ENCODE measurements at regions not wholly inside any gene's neighbourhood (a gene's known extent, or its start where the extent isn't known, plus 50 kb on each side); places are given as distances from the start of the nearest gene placed in this dataset.

DNA sequence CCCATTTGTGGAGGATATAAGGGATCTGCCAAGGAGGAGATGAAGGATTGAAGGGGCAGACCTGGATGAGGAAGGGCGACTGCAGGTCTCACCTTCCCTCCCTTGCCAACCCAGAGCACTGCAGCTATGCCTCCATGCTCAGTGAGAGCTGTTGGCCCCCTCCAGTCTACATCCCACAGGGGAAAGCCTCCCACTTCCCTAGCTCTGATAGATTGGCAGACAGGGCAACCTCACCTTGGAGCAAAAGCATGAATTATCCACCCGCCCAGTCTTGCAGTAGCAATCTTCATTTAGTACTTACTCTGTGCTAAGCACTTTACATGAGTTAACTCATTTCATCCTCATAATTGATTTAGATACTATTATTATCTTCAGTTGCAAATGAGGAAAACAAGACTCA is 70.4 kb upstream of the SMNDC1 start:
- DNase-seq: no peak

DNA sequence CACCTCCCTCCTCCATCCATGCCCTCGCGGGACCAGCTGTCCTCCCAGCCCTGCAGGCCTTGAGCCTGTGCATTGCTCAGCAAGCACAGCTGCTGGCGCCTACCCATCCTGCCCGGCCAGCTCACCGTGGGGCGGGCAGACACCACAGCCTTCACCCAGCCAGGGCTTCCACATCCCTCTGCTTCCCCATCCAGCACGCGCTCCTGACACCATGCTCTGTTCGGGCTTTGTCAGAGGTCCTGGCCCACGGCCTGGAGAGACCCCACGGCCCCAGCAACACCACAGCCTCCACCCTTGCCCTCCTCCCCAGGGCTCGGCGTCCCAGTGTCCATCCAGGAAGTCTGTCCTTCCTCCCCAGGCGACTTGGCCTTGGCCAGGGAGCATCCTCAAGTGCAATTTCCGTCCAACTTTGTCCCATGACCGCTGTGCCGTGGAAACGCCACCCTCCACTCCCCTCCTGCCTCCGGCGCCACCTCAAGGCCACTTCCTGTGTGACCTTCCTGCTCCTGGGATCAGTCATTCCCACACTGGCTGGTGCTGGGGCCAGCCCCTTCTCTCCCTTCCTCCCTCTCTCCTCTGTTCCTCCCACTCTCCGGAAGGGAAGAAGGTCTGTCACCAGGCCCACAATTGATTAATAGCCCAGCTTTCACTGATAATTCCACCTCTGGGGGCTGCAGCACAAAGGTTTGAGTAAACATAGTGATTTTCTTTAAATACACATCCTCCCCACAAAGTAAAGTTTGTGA is 71.5 kb upstream of the SMNDC1 start:
- DNase-seq: no peak

DNA sequence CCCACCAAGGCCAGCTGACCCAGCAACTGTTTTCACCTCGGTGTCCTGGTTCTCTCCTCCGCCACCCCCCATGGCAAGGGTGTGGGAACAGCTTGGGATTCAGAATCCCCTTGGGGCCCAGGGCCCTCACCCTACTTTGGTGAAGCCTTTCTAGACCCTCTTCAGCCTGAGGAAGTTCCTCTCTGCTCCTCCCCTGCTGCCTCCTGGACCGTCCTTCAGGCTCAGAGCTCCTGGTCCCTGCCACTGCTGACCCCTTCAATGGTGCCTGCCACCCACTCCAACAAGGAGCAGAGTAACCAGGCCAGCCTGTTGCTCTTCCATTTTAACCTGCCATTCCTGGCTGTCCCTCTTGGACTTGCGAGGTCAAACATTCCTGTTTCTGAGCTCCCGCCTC is 72.0 kb upstream of the SMNDC1 start:
- no peak for DNase-seq

DNA sequence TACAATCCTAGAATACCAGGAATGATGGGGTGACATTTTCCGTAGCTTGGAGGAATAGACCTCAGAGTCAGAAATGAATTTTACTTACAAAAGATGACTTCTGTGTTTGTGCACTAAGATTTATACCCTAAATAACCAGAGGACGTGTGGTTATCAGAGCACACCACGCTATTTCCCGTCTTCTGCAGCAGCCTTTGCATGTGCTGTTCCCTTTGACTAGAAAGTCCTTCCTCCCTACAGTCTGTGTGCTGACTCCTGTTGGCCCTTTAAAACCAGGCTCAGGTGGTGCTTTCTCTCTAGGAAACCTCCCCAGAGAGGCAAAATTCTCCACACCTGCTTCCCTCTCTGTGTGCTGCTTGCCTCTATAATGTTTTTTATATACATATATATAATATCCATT is 73.3 kb upstream of the SMNDC1 start:
- no peak for DNase-seq

DNA sequence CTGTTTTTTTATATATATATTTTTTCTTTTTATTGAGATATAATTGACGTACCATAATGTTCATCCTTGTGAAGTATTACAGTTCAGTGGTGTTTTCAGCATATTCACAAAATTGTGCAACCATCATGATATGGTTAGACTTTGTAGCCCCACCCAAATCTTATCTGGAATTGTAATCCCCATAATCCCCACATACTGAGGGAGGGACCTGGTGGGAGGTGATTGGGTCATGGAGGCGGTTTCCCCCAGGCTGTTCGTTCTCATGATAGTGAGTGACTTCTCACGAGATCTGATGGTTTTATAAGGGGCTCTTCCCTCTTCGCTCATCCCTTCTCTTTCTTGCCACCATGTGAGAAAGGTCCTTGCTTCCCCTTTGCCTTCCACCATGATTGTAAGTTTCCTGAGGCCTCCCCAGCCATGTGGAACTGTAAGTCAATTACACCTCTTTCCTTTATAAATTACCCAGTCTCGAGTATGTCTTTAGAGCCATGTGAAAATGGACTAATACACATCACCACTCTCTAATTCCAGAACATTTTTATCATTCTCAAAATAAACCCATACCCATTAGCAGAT is 73.9 kb upstream of the SMNDC1 start:
- no peak for DNase-seq

DNA sequence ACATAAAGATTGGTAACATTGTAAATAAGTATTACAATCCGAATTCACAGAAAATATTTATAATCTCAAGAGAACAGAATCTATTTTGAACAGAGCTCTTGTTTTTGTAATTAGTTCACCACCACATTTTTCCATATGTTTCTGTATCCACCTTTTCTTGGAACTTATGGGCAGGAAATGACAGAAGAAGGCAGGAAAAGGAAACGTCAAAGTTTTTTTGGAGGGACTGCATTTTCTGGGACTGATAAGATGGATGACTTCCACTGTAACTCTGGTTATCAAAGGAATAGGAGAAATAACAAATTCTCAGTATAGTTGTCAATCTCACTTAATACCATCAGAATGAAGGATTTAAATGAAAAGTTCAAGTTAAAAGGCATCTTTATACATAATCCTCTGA is 75.1 kb upstream of the SMNDC1 start:
- DNase-seq: no peak

DNA sequence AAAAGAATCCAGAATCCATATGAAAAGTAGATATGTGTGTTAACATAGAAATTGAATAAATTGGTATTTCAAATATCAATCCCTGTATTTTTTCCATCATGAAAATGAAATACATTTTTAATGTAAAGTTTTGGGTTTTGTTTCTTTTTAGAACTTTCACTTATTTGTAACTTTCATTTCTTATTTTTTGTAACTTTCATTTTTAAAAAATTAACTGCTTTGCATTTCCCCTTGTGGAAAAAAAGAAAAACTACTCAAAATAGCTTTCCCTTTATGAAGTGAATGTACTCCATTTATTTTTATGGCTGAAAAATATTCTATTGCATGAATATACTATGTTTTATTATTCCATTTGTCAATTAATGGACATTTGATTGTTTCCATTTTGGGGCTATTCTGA is 75.6 kb upstream of the SMNDC1 start:
- no peak for DNase-seq

DNA sequence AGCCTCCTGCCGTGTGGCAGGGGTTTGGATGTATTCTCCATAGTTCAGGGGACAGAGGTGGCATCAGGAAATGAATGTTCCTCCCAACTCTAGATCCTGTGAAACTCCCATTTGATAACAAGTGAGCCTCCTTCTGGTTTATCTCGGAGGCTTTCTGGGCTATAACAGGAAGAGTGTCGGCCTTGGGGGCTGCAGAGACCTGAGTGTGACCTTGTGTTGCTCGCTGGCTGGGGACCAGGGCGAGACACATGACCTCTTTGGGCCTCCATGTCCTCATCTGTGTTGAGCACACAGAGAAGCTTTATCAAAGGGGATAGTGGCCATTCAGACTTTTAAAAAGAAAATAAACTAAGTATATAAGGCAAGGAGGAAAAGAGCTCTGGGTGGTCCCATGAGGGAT is 78.0 kb upstream of the SMNDC1 start:
- DNase-seq: no peak

DNA sequence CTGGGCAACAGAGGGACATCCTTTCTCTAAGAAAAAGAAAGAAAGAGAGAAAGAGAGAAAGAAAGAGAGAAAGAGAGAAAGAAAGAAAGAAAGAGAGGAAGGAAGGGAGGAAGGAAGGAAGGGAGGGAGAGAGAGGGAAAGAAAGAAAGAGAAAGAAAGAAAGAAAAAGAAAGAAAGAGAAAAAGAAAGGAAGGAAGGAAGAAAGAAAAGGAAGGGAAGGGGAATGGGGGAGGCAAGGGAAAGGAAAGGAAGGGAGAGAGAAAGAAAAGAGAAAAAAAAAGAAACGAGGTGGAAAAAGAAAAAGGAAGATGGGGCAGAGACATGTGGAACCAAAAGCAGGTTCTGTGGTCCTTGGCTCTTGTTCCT is 82.9 kb upstream of the SMNDC1 start:
- DNase-seq: no peak

DNA sequence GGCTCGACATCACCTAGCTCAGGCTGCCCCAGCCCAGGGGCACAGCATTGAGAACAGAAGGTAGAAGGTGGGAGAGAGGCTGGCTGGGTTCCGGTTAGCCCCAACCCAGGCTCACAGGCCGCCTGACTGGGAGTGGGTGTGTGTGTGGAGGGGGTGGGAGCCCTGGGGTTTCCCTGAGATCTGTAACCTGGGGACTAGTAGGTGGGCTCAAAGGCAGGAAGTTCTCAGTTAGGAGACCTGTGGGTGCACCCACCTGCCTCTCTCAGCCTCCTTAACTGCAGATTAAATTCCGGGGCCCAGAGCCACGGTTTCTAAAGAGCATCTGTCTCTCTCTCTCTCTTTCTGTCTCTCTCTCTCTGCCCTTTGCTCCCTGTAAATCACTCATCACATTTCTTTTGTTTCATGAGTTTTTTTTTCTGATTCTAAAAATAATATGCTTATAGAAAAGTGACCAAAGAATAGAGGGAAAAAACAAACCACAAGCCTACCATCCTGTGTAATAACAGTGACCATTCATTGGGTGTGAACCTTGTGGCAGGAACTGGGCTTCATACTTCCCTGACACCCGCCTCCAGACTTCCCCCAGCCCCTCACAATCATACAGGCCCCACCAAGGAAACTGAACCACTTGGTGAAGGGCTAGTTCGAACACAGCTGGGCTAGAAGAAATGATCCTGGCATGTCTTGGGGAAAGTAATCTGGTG is 83.4 kb upstream of the SMNDC1 start:
- peak; percentile 41 for DNase-seq

DNA sequence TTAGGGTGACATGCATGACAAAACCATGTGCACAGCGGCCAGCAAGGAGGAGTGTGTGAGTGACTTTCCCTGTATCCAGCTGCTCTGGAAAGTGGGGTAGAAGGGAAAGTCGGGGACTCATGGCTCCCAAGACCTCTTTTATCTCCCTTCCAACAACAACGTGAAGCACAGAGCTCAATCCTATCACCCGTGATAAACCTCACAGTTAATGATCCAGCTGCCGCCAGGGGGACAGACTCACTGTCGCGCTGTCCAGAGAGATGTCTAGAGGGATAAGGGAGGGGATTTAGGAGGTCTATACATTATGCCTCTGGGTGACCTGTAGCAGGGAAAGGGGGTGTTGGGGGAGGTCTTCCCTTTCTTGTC is 84.0 kb upstream of the SMNDC1 start:
- no peak for DNase-seq

DNA sequence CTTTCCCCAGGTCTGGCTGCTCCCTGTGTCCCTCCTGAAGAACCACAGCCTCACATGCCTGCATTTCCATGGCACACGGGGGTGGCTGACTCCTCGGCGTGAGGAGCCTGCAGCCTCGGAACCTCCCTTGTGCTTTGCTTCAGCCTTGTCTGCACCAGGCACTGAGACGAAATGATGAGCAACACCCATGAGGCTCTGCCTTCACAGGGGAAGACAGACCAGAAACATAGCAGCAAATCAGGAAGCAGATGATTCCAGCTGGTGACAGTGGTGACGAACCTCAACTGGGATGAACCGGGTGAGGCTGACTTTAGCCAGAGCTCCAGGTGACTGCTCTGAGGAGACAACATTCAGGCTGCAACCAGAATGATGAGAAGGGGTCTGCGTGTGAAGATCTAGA is 84.5 kb upstream of the SMNDC1 start:
- DNase-seq: no peak

DNA sequence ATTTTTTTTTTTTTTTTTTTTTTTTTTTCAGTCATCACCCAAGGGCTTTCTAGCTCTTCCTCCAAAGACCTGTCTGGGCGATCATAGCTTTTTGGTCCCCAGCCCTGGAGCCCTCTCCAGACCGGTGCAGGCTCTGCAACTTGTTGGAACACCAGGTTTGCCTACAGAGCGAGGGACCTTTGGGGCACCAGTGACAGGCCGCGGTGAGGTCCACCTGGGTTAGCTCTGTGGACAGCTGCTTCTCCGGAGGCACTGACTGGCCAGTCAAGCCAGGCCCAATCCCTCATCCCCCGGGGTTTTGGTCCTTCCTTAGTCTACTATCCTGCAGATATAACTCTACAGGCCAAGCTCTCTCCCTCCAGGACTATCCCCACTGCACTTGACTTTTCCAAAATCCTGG is 86.8 kb upstream of the SMNDC1 start:
- no peak for DNase-seq

DNA sequence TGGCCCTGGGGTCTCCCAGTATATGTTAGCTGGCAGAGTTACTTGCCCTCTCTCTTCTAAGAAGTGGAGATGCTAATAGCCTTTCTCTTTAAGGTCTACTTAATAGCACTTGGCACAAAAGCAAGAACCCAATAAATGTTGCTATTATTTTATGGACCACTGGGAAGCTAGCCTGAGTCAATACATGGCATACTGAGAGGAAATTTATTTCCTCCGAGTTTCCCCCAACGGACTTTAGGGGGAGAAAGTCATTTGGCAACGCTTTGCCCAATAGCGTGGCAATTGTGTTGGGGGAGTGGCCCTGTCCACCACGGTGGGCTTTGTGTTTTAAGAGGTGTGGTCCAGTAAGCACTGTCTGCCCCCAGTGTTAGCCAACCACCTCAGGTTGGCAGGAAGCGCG is 87.4 kb upstream of the SMNDC1 start:
- no peak for DNase-seq

DNA sequence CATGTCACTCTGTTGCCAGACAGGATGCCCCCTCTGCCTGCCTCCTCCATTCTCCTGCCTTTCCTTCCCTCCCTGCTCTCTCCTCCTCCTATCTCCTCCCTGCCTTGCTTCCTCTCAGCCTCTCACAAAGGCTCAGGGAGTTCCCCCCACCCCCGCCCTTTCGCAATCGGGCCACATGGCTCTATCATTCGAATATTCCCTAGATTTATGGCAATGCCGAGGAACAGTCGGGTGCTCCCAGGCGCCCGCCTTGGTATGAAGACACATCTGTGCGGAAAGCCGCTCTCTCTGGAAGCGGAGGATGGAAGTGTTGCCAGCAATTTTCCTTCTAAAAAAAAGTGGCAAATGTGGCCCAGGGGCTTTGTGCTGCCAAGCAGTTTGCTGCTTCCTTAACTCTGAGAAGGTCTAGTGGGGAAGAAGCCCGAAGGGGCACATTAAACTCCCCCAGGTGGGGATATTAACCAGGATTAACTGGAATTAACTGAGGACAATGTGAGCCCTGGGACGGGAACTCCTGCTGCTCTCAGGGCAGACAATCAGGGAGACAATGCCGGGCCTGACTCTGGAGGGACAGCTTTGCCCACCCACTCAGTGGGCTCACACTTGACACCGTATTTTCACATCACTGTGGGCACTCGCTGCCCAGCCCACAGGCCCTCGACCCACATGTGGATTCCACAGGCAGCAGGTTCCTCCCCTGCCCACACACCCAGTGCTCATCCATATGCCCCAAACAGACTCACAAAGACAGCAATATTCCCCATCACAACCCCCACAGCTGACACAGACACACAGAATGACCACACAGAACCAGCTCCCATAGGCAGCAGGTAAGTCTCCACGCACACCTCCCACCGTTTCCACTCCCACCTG is 88.4 kb upstream of the SMNDC1 start:
- DNase-seq: no peak

DNA sequence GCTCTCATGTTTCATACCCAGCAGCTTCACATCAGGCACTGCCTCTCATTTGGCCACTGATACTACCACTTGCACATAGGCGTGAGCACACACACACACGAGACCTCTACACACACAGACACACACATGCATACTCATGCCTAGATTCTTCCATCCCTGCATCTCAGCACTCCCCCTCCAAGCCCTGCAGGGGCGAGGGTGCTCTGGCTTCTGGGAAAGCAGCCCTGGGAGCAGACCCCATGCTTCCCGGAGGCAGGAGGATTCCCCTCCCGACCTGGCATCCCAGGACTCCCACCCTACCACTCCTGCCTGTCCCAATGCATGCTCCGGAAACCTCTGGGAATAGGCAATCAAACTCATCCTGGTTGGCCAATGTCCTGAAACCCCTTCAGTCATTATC is 89.1 kb upstream of the SMNDC1 start:
- DNase-seq: no peak

DNA sequence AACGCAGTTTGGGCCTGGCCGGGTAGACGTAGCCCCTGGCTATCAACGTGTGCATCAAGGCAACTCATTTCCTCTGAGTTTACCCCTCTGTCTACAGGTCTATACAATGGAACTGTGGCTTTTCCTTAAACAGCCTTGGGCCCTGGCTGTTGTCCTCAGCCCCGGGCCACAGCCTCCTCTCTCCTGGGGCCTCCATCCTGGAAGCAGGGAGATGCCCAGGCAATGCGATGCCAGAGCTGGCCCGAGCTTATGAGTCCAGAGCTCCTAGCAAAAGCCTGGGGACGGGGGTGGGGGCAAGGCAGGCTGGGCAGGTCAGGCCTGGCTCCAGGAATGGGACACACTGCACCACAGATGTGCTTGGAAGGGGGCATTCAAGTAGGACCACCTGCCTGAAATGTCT is 89.6 kb upstream of the SMNDC1 start:
- no peak for DNase-seq

DNA sequence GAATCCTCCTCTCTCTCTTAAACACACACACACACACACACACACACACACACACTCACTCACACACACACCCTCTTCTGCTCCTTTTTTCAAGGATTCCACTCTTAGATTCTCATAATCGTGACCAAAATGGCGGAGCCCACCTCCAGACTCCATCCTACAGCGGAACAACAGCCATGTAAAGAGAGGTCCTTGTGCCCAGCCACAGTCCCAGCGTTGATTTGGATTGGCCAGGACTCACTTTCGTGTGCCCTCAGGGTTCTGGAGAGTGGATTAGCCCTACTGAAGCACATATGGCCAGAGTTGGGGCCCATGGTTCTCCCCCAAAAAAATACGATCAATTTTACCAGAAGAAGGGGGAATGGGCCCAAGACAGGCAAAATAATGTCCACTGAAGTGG is 90.2 kb upstream of the SMNDC1 start:
- no peak for DNase-seq

DNA sequence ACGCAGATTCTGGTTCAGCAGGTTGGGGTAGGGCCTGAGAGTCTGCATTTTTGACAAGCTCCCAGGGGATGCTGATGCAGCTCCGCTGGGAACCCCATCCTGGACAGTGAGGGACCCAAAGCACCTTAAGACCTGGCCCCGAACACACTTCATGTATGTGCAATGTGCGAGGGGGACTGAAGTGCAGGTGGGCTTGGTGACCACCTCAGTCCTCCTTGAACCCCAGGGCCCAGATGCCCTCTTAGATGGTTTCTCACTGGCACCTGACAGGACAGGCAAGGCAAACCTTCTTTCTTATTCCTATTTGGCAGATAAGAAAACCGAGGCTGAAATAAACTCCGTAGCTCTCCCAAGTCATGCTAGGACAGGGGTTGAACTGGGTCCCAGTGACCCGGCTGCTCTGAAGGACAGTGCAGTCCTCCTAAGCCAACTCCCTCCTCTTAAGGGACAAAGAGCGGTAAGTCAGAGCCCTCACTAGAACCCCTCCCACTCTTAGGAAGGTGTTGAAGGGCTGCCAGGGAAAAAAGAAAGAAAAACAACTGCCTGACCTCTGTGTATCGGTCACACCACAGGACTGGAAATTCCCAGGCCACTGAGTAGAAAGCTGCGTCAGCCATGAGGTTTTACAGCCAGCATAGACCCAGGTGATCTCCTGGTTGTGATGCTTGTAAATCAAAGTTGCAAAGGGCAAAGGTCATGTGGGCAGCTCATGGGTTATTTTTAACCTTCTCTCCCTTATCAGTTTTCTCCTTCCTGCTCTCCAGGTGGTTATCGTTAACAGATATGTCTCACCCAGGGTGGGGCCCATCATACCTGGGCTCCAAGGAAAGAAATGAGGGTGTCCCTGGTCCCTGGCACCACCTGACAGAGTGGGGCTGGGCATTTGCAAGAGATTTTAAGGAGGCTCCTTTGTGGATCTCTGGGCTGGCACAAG is 90.9 kb upstream of the SMNDC1 start:
- peak; percentile 54 for DNase-seq

DNA sequence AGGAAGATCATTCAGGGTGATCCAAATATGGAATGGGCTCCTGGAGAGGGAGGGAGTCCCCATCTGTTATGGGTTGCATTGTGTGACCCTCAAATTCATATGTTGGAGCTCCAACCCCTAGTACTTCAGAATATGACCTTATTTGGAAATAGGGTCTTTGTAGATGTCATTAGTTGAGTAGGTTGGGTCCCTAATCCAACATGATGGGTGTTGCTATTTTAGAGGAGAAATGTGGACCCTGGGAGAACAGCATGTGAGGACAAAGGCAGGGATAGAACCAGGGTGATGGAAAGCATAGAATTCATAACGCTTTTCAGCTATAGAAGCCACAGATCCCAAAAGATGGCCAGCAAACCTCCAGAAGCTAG is 91.5 kb upstream of the SMNDC1 start:
- no peak for DNase-seq

DNA sequence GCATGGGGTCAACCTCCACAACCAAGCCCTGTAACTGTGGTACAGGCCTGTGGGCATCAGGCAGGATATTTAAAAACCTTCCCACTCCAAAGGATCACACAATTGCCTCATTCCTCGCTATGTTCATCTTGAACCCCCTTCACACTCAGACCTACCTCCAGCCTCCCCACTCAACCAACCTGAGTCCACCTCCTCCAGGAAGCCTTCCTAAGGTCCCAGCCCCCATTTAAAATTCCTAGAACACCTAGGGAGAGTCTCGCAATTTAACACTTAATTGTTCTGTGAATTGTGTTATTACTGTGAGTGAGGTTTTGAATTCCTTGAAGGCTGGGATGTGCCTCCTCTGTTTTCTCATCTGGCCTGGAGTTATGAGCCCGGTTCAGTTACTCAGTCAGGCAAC is 93.1 kb upstream of the SMNDC1 start:
- no peak for DNase-seq

DNA sequence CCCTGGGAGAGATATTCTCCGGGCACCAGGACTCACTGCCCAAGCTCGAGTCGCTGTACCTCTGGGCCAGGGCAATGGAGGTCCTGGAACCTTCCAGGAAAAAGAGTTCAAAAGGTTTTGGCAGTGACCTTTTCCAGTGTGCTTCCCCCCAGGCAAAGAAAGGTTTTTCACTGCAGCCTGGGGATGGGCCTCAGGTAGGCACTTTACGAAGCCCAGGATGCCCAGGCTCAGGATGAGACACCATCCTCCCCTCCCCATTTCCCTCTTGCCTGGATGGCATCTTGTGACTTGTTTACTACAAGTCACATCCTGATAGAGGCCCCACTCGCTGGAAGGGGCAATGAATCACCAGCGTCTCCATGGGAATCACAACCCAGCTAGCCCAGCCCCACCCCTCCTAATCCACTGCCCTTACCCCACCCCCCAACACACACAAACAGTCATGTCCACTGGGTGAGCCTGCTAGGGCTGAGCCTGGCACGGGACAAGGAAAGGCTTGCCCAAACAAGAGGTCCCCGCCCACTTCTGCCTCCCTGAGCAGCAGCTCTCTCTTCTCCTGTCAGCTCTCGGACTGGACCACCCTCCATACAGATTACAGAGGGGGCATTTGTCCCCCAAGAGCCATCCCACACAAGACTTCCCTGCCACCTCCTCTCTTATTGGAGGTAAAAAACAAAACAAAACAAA is 93.8 kb upstream of the SMNDC1 start:
- no peak for DNase-seq
